Neural cell (in vitro differentiated cells): ENCODE measurements at regions not wholly inside any gene's neighbourhood (a gene's known extent, or its start where the extent isn't known, plus 50 kb on each side); places are given as distances from the start of the nearest gene placed in this dataset.

Experiments used
- CTCF ChIP-seq: fragments of 450-650 bp; IDR thresholded peaks from 2 replicates; pipeline ENCODE4 v1.5.1; 2014; ENCODE audit warnings: antibody characterized with exemption, mild to moderate bottlenecking, moderate library complexity; ENCODE audit not compliant: poor library complexity, severe bottlenecking
- EP300 ChIP-seq: fragments of 450-650 bp; conservative IDR thresholded peaks from 2 replicates; pipeline ENCODE4 v1.6.1; 2014; ENCODE audit warnings: antibody characterized with exemption, mild to moderate bottlenecking, moderate library complexity; ENCODE audit not compliant: poor library complexity, severe bottlenecking
- EZH2 ChIP-seq: fragments of 200-600, 300-800 bp; shearing (Covaris generic), sonication (generic); IDR thresholded peaks from 2 replicates; pipeline ENCODE4 v1.6.1; 2014; ENCODE audit warnings: antibody characterized with exemption, low read length, borderline replicate concordance, mild to moderate bottlenecking; ENCODE audit not compliant: insufficient read depth, poor library complexity, severe bottlenecking
- MXI1 ChIP-seq: fragments of 450-650 bp; conservative IDR thresholded peaks from 2 replicates; pipeline ENCODE4 v1.6.1; 2014; ENCODE audit warnings: antibody characterized with exemption, mild to moderate bottlenecking; ENCODE audit not compliant: poor library complexity, severe bottlenecking
- POLR2AphosphoS5 ChIP-seq: IDR thresholded peaks from 2 replicates; pipeline ENCODE4 v1.6.1; 2012
- TAF1 ChIP-seq: IDR thresholded peaks from 2 replicates; pipeline ENCODE4 v1.6.1; 2012; ENCODE audit warnings: low read depth

DNA sequence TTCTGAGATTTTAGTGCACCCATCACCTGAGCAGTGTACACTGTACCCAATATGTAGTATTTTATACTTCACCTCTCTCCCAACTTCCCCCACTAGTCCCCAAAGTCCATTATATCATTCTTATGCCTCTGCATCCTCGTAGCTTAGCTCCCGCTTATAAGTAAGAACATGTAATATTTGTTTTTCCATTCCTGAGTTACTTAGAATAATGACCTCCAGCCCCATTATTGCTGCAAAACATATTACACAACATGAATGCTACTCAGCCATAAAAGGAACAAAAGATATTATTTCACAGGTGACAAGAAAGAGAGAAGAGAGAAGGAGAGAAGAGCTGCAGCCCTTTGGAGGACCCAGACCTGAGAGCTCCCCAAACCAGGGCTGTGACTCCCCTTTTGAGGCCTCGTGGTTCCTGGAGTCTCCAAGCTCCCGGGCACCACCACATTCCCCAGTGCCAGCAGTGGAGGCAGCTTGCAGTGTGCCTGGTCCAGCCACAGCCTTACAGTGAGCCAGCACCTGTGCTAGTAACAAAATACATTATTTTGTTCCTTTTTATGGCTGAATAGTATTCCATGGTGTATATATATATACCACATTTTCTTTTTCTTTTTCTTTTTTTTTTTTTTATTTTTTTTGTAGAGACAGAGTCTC lies 194.5 kb upstream of the DAB2 start:
- TF ChIP-seq CTCF, result no peak
- TF ChIP-seq POLR2AphosphoS5, result no peak
- no peak for TF ChIP-seq EZH2
- no peak for TF ChIP-seq EP300
- no peak for TF ChIP-seq TAF1
- TF ChIP-seq MXI1, result no peak
